ENCODE measurements at regions not wholly inside any gene's neighbourhood (a gene's known extent, or its start where the extent isn't known, plus 50 kb on each side); places are given as distances from the start of the nearest gene placed in this dataset.

DNA sequence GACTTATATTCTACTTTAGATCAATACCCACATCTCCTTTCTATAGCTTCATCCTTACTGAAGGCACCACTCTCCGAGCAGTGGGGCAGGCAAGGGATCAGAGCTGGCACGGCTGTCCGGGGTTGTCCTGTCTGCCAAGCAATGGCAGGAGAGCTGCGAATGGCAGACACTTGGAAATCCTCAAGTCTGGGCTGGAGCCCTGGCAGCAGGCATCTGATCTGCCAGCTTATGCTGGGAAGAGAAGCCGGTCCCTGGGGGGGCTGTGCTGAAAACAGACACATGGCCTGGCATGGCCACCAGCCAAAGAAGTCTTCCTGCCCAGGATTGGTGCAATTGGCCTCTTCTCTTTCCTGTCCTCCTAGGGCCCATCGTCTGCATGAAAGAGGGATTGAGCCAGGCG, 280.2 kb upstream of the PWP1 start:
- TF ChIP-seq, protein P1, sequence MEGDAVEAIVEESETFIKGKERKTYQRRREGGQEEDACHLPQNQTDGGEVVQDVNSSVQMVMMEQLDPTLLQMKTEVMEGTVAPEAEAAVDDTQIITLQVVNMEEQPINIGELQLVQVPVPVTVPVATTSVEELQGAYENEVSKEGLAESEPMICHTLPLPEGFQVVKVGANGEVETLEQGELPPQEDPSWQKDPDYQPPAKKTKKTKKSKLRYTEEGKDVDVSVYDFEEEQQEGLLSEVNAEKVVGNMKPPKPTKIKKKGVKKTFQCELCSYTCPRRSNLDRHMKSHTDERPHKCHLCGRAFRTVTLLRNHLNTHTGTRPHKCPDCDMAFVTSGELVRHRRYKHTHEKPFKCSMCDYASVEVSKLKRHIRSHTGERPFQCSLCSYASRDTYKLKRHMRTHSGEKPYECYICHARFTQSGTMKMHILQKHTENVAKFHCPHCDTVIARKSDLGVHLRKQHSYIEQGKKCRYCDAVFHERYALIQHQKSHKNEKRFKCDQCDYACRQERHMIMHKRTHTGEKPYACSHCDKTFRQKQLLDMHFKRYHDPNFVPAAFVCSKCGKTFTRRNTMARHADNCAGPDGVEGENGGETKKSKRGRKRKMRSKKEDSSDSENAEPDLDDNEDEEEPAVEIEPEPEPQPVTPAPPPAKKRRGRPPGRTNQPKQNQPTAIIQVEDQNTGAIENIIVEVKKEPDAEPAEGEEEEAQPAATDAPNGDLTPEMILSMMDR (IDR thresholded peaks at IDR 0.05), result no peak
- TF ChIP-seq POLR2AphosphoS5 (IDR thresholded peaks at IDR 0.05) (no peak), POLR2A (IDR thresholded peaks at IDR 0.05) (no peak)
